ENCODE measurements at regions not wholly inside any gene's neighbourhood (a gene's known extent, or its start where the extent isn't known, plus 50 kb on each side); places are given as distances from the start of the nearest gene placed in this dataset.

- Mint-ChIP-seq H3K9me3 (no peaks in the 10 kb centered on the region), H3K4me1 (ENCODE audit: low read depth) (no peaks in the 10 kb centered on the region), H3K27me3 (no peaks in the 10 kb centered on the region), H3K4me3 (no peak overlapping the region), H3K27ac (no peak overlapping the region), H3K36me3 (ENCODE audit: low read depth) (no peaks in the 10 kb centered on the region)
- intact Hi-C loops (cut with micrococcal nuclease): no loop called here
Observed at GRCh38 chr3:55165704-55166405, 238.0 kb upstream of the LRTM1 start.

- H3K36me3 Mint-ChIP-seq (ENCODE audit: low read depth): no peaks in the 10 kb centered on the region
- H3K27ac Mint-ChIP-seq: no peak overlapping the region
- intact Hi-C loops (cut with micrococcal nuclease): no loop called here
- H3K9me3 Mint-ChIP-seq: no peaks in the 10 kb centered on the region
- no peak overlapping the region for H3K4me3 Mint-ChIP-seq
- H3K4me1 Mint-ChIP-seq (ENCODE audit: low read depth): no peaks in the 10 kb centered on the region
- no peaks in the 10 kb centered on the region for H3K27me3 Mint-ChIP-seq
Observed at GRCh38 chr3:55165278-55165677, 237.4 kb upstream of the LRTM1 start.

GRCh38 chr3:55164876-55165275, 237.0 kb upstream of the LRTM1 start:
- H3K4me3 Mint-ChIP-seq: no peak overlapping the region
- intact Hi-C loops (cut with micrococcal nuclease): no loop called here
- H3K4me1 Mint-ChIP-seq (ENCODE audit: low read depth): no peaks in the 10 kb centered on the region
- no peaks in the 10 kb centered on the region for H3K27me3 Mint-ChIP-seq
- H3K27ac Mint-ChIP-seq: no peak overlapping the region
- no peaks in the 10 kb centered on the region for H3K9me3 Mint-ChIP-seq
- no peaks in the 10 kb centered on the region for H3K36me3 Mint-ChIP-seq (ENCODE audit: low read depth)

DNA sequence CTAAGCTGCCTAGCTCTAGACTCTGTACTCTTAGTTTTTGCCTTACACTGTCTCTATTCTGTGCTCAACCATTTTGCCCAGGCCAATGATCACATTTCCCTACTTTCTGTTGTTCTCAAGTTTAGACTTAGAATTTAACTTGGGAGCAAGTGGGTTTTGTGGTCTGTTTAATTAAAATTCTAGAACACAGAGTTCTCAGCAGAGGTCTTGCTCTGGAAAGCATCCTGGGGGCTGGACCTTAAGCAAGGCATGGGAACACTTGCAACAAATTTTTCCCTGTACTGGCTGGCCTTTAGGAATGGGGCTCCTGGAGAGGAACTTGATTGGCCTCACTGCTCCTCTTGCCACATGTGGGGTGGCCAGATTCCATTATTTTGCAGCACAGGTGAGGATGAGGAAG, 236.3 kb upstream of the LRTM1 start:
- Mint-ChIP-seq H3K9me3 (no peaks in the 10 kb centered on the region), H3K36me3 (ENCODE audit: low read depth) (no peaks in the 10 kb centered on the region), H3K4me1 (ENCODE audit: low read depth) (no peaks in the 10 kb centered on the region), H3K27me3 (no peaks in the 10 kb centered on the region), H3K27ac (no peak overlapping the region), H3K4me3 (no peak overlapping the region)
- intact Hi-C loops (cut with micrococcal nuclease): no loop called here

DNA sequence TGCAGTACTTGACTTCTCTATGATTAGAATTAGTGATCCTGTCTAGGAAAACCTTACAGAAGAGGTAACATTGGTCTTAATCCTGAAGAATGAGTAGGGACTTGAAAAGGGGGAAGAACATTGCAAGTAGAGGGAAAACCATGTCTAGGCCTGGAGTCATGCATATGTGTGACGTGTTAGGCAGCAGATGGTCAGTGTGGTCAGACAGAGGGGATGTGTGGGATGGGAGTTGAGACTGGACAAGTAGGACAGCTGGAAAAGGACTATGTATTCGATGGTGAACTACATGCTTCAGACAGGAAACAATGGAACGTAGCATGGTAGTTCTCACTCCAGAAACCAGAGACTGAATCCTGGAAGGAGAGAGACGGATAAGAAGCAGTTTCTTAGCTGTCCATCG, 235.6 kb upstream of the LRTM1 start:
- no peak overlapping the region for H3K4me3 Mint-ChIP-seq
- H3K27ac Mint-ChIP-seq: no peak overlapping the region
- no peaks in the 10 kb centered on the region for H3K27me3 Mint-ChIP-seq
- H3K9me3 Mint-ChIP-seq: no peaks in the 10 kb centered on the region
- H3K36me3 Mint-ChIP-seq (ENCODE audit: low read depth): no peaks in the 10 kb centered on the region
- intact Hi-C loops (cut with micrococcal nuclease): no loop called here
- no peaks in the 10 kb centered on the region for H3K4me1 Mint-ChIP-seq (ENCODE audit: low read depth)

DNA sequence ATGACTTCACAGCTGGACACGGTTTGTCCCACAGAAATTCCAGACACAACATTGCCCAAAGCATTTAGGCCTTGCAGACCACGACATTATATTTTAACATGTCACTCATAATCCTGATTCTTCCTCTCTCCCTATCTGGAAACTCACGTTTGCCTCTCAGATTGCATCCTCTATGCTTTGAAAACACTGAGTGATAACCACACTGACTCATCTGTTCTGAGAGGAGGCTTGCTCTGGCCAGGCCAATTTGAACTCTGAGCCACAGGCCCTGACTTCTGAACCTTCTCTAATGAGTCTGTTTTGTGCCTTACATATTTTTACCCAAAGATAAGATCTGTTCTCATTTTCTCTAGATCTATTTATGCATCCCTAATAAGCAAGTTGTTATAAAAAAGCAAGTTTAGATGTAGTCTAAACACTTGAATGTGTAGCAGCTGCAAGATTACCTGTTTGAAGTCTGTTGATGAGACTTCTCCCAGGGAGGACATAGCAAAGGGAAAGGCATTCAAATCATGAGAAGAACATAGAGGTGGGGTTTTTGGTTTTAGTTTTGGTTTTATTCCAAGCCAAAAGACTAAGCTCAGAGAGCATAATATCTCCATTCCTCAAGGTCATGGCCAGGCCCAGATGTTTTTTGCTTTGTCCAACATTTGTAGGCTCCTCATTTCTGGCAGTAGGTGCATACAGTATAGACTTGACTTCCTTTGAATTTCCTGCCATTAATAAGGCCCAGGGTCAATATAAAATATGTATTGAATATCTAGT, 234.4 kb upstream of the LRTM1 start:
- H3K27ac Mint-ChIP-seq: no peak overlapping the region
- H3K27me3 Mint-ChIP-seq: no peaks in the 10 kb centered on the region
- no peaks in the 10 kb centered on the region for H3K36me3 Mint-ChIP-seq (ENCODE audit: low read depth)

DNA sequence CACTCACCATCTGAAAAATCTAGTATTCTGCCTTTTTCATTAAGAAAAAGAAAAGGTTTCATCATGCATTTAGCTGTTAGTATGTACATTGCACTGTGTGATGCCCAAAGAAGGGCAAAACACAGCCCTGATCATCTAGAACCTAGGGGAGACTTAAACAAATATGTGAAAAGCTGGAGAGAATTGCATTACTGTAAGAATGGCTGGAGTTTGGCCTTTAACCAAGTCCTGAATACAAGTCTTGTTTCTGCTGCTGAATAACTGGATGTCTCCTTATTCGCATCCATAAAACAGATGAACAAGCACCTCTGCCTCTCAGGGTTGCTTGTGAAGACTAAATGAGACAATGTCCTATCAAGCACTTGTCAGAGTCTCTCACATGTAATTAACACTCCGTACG, 233.4 kb upstream of the LRTM1 start:
- H3K9me3 Mint-ChIP-seq: no peaks in the 10 kb centered on the region

More for the DNA sequence above, 234.4 kb upstream of the LRTM1 start:
- Mint-ChIP-seq H3K4me3 (no peak overlapping the region), H3K4me1 (ENCODE audit: low read depth) (no peaks in the 10 kb centered on the region), H3K9me3 (no peaks in the 10 kb centered on the region)
- intact Hi-C loops (cut with micrococcal nuclease): no loop called here

GRCh38 chr3:55160241-55160983, 232.6 kb upstream of the LRTM1 start:
- intact Hi-C loops (cut with micrococcal nuclease): no loop called here
- Mint-ChIP-seq H3K36me3 (ENCODE audit: low read depth) (no peaks in the 10 kb centered on the region), H3K4me1 (ENCODE audit: low read depth) (no peaks in the 10 kb centered on the region), H3K9me3 (no peaks in the 10 kb centered on the region), H3K27me3 (no peaks in the 10 kb centered on the region), H3K4me3 (no peak overlapping the region), H3K27ac (no peak overlapping the region)

More for the DNA sequence above, 233.4 kb upstream of the LRTM1 start:
- Mint-ChIP-seq H3K36me3 (ENCODE audit: low read depth) (no peaks in the 10 kb centered on the region), H3K4me3 (no peak overlapping the region), H3K27ac (no peak overlapping the region), H3K27me3 (no peaks in the 10 kb centered on the region), H3K4me1 (ENCODE audit: low read depth) (no peaks in the 10 kb centered on the region)
- intact Hi-C loops (cut with micrococcal nuclease): no loop called here

DNA sequence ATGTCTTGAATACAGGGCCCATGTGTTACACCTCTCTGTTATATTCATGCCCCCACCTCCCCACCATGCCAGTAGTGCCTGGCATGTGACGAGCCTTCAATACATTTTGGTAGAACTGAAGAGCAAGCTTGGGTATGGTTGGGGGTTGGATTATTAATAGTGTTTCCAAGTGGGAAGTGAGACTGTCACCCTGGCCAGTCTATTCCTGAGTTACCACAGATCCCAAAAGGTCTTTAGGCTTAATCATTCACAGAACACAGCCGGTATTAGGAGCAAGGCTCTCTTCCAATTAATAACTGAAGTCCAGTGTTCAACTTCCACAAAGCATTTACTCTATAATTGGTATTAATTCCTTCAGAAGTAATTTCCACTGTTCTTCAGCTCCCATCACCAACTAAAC, 231.9 kb upstream of the LRTM1 start:
- no peaks in the 10 kb centered on the region for H3K27me3 Mint-ChIP-seq
- intact Hi-C loops (cut with micrococcal nuclease): no loop called here
- H3K9me3 Mint-ChIP-seq: no peaks in the 10 kb centered on the region
- no peaks in the 10 kb centered on the region for H3K4me1 Mint-ChIP-seq (ENCODE audit: low read depth)
- H3K36me3 Mint-ChIP-seq (ENCODE audit: low read depth): no peaks in the 10 kb centered on the region
- no peak overlapping the region for H3K27ac Mint-ChIP-seq
- H3K4me3 Mint-ChIP-seq: no peak overlapping the region

- H3K9me3 Mint-ChIP-seq: no peaks in the 10 kb centered on the region
- H3K27ac Mint-ChIP-seq: no peak overlapping the region
- intact Hi-C loops (cut with micrococcal nuclease): no loop called here
- H3K4me3 Mint-ChIP-seq: no peak overlapping the region
- H3K27me3 Mint-ChIP-seq: no peaks in the 10 kb centered on the region
- no peaks in the 10 kb centered on the region for H3K36me3 Mint-ChIP-seq (ENCODE audit: low read depth)
- no peaks in the 10 kb centered on the region for H3K4me1 Mint-ChIP-seq (ENCODE audit: low read depth)
Observed at GRCh38 chr3:55159016-55159415, 231.2 kb upstream of the LRTM1 start.

DNA sequence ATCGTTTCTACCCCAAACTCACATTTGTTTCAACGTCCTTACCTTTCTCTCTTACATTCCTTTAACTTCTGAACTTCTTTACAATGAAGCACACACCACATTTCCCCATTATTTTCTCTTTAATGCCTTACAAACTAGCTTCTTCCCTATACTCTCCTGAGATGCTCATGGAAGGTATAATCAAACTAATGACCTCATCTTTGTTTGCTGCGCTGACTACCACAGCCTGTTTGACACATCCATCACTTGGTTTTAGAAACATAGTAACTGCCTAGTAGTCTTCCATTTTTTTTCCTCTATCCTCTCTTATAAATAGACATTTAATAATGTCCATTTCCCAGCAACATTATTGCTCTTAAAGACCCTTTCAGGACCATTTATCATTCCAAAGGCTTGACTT, 230.5 kb upstream of the LRTM1 start:
- H3K4me3 Mint-ChIP-seq: no peak overlapping the region
- H3K27ac Mint-ChIP-seq: no peak overlapping the region
- H3K27me3 Mint-ChIP-seq: no peaks in the 10 kb centered on the region
- no peaks in the 10 kb centered on the region for H3K4me1 Mint-ChIP-seq (ENCODE audit: low read depth)
- intact Hi-C loops (cut with micrococcal nuclease): no loop called here
- H3K36me3 Mint-ChIP-seq (ENCODE audit: low read depth): no peaks in the 10 kb centered on the region
- H3K9me3 Mint-ChIP-seq: no peaks in the 10 kb centered on the region

GRCh38 chr3:55157731-55158130, 229.9 kb upstream of the LRTM1 start:
- no peaks in the 10 kb centered on the region for H3K4me1 Mint-ChIP-seq (ENCODE audit: low read depth)
- H3K4me3 Mint-ChIP-seq: no peak overlapping the region
- H3K36me3 Mint-ChIP-seq (ENCODE audit: low read depth): no peaks in the 10 kb centered on the region
- H3K27me3 Mint-ChIP-seq: no peaks in the 10 kb centered on the region
- intact Hi-C loops (cut with micrococcal nuclease): no loop called here
- H3K27ac Mint-ChIP-seq: no peak overlapping the region
- no peaks in the 10 kb centered on the region for H3K9me3 Mint-ChIP-seq

DNA sequence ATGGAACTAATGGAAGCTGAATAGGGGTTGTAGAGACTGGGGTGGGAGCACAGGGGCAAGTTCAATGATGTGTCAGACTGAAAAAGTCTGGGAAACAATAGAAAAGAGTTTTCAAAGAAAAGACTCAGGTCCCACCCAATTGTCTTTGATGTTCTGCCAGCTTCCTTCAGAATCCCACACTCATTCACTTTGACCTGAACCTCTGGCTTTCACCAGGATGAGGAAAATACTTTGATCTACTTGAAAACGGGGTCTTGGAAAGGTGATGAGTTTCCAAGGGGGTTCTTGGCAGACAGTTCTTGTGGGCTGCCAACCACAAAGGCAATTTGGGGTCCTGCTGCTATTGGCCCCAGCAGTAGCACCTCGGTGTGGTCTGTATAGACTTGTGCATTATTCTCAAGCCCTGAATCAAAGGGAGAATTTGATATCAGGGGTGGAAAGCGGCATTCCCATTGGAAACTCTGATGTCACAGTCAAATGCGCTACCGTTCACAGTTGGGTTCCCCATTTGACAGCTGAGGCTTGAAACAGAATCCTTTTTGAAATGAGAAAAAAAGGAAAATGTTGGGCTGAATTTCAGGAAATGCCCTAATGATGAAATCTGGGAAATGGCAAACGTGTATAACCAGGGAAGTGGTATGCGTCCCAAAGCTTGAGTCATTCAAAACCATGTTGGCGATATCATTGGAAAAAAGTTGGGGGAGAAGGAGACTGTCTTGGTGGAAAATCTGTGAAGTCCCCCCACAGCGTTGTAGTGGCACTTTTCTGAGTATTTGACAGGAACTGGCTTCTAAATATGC, 229.2 kb upstream of the LRTM1 start:
- H3K4me3 Mint-ChIP-seq: no peak overlapping the region
- no peaks in the 10 kb centered on the region for H3K4me1 Mint-ChIP-seq (ENCODE audit: low read depth)
- H3K27ac Mint-ChIP-seq: no peak overlapping the region
- H3K9me3 Mint-ChIP-seq: no peaks in the 10 kb centered on the region
- intact Hi-C loops (cut with micrococcal nuclease): no loop called here
- no peaks in the 10 kb centered on the region for H3K27me3 Mint-ChIP-seq
- no peaks in the 10 kb centered on the region for H3K36me3 Mint-ChIP-seq (ENCODE audit: low read depth)

All from dendritic cell treated with granulocyte-macrophage colony-stimulating factor and Interleukin-4, amounts not matched to agents 40 ng/mL and 50 ng/mL, for 4 days (primary cell).